OCI-LY7 (cell line): ENCODE measurements at regions not wholly inside any gene's neighbourhood (a gene's known extent, or its start where the extent isn't known, plus 50 kb on each side); places are given as distances from the start of the nearest gene placed in this dataset.

ENCODE experiments used
- BruUV-seq: library from RNA; stranded (reverse); fragments of 400-500 nt; replicated peaks from 2 replicates; lab custom pipeline; 2021; lab: Mats Ljungman, UMichigan
- CTCF ChIA-PET: fragments of 300-600 bp; sonication (Branson Sonifier 250); formaldehyde crosslinking; loops from one replicate; lab custom pipeline; 2022; ENCODE audit warnings: antibody characterized with exemption; ENCODE audit not compliant: unreplicated experiment; lab: Charles Lee
- POLR2A ChIA-PET: fragments of 300-600 bp; sonication (Branson Sonifier 250); formaldehyde crosslinking; loops from one replicate; lab custom pipeline; 2022; ENCODE audit warnings: antibody characterized with exemption; lab: Charles Lee
- DNase-seq: peaks from one replicate; pipeline ENCODE4 v3.0.0-alpha.2; 2015; ENCODE audit warnings: low spot score
- H2AFZ ChIP-seq: fragments of 200-600 bp; sonication (generic), shearing (Covaris generic); 2 replicates; pipeline ENCODE4 v1.6.1; 2014; ENCODE audit warnings: mild to moderate bottlenecking, antibody characterized with exemption, low read length, moderate library complexity
- H3K27ac ChIP-seq: fragments of 200-600 bp; sonication (generic); 2 replicates; pipeline ENCODE4 v1.5.1; 2014; ENCODE audit warnings: mixed run types, low read depth, mild to moderate bottlenecking, moderate library complexity, low read length, inconsistent platforms; ENCODE audit not compliant: poor library complexity, severe bottlenecking
- H3K36me3 ChIP-seq: fragments of 200-600 bp; sonication (generic); 2 replicates; pipeline ENCODE4 v1.6.1; 2014; ENCODE audit warnings: mild to moderate bottlenecking, antibody characterized with exemption, low read length, moderate library complexity, mixed read lengths; ENCODE audit not compliant: insufficient read depth
- H3K4me1 ChIP-seq: fragments of 200-600 bp; sonication (generic); 2 replicates; pipeline ENCODE4 v1.5.1; 2014; ENCODE audit warnings: mild to moderate bottlenecking, low read length; ENCODE audit not compliant: insufficient read depth, poor library complexity, severe bottlenecking
- H3K4me2 ChIP-seq: fragments of 200-600 bp; sonication (generic); 2 replicates; pipeline ENCODE4 v1.6.1; 2014; ENCODE audit warnings: mild to moderate bottlenecking, low read length
- H3K4me3 ChIP-seq: fragments of 200-600 bp; sonication (generic); 2 replicates; pipeline ENCODE4 v1.5.1; 2014; ENCODE audit warnings: mild to moderate bottlenecking, low read depth, low read length; ENCODE audit not compliant: poor library complexity, severe bottlenecking
- H3K79me2 ChIP-seq: fragments of 200-600 bp; sonication (generic); 2 replicates; pipeline ENCODE4 v1.6.1; 2016; ENCODE audit warnings: low read depth, mild to moderate bottlenecking, low read length, moderate library complexity, mixed read lengths; ENCODE audit not compliant: insufficient read depth
- H3K9me2 ChIP-seq: fragments of 200-600 bp; sonication (generic); 2 replicates; pipeline ENCODE4 v1.6.1; 2016; ENCODE audit warnings: mild to moderate bottlenecking, low read length, mixed read lengths; ENCODE audit not compliant: insufficient read depth
- H3K9me3 ChIP-seq: fragments of 200-600 bp; sonication (generic); 2 replicates; pipeline ENCODE4 v1.6.1; 2014; ENCODE audit warnings: mild to moderate bottlenecking, mixed run types, low read length, mixed read lengths
- H4K20me1 ChIP-seq: fragments of 200-600 bp; sonication (generic); 2 replicates; pipeline ENCODE4 v1.6.1; 2014; ENCODE audit warnings: mild to moderate bottlenecking, antibody characterized with exemption, low read length, moderate library complexity, mixed read lengths; ENCODE audit not compliant: insufficient read depth
- CTCF ChIP-seq: fragments of 200-600 bp; sonication (generic); conservative IDR thresholded peaks from 2 replicates; pipeline ENCODE4 v1.5.1; 2014; ENCODE audit warnings: mild to moderate bottlenecking, antibody characterized with exemption, low read length, moderate library complexity, mixed read lengths
- EZH2phosphoT487 ChIP-seq: fragments of 200-600 bp; sonication (generic); IDR thresholded peaks from 2 replicates; pipeline ENCODE4 v1.6.1; 2018; ENCODE audit warnings: low read depth, borderline replicate concordance, mild to moderate bottlenecking, mixed run types, antibody characterized with exemption, low read length, moderate library complexity, mixed read lengths
- intact Hi-C: fragments of 100-400 bp; cut with micrococcal nuclease; formaldehyde crosslinking; loops from one replicate; pipeline ENCODE4 v1.10.0; 2022; ENCODE audit not compliant: unreplicated experiment

- no peaks in the 10 kb centered on the region for H3K9me3 ChIP-seq
- H3K4me3 ChIP-seq = no peak overlapping the region
- H3K36me3 ChIP-seq = no peaks in the 10 kb centered on the region
- no peak overlapping the region for H3K4me2 ChIP-seq
- intact Hi-C loops = no loop called here
- H3K27ac ChIP-seq = no peak overlapping the region
- ChIA-PET POLR2A (interaction anchor here (0.6 kb wide), 1 partner anchor 524 kb away, joined by 3 read pairs; no protein-coding TSS in a partner anchor), CTCF (no interaction called here)
- no peaks in the 10 kb centered on the region for H4K20me1 ChIP-seq
- DNase-seq = no peak
- H3K9me2 ChIP-seq = no peaks in the 10 kb centered on the region
- no peak overlapping the region for H2AFZ ChIP-seq
- no TSS peak for BruUV-seq
- no peaks in the 10 kb centered on the region for H3K4me1 ChIP-seq
- no peak for TF ChIP-seq EZH2phosphoT487
- no peak for TF ChIP-seq CTCF
- no peaks in the 10 kb centered on the region for H3K79me2 ChIP-seq
Observed at GRCh38 chr10:35731828-35732227, 89.7 kb upstream of the FZD8 start.

- ChIA-PET POLR2A (interaction anchor here (0.5 to 0.7 kb wide), 3 partner anchors 162 to 595 kb away, joined by 3 to 5 read pairs (median 3); no protein-coding TSS in a partner anchor), CTCF (no interaction called here)
- H4K20me1 ChIP-seq = no peaks in the 10 kb centered on the region
- H3K9me2 ChIP-seq = no peaks in the 10 kb centered on the region
- H3K27ac ChIP-seq = no peak overlapping the region
- no peaks in the 10 kb centered on the region for H3K4me1 ChIP-seq
- no peak overlapping the region for H3K4me3 ChIP-seq
- H3K4me2 ChIP-seq = no peak overlapping the region
- DNase-seq = no peak
- BruUV-seq = no TSS peak
- intact Hi-C loops = no loop called here
- H3K79me2 ChIP-seq = no peaks in the 10 kb centered on the region
- H3K9me3 ChIP-seq = no peaks in the 10 kb centered on the region
- TF ChIP-seq EZH2phosphoT487 (no peak), CTCF (no peak)
- no peak overlapping the region for H2AFZ ChIP-seq
- no peaks in the 10 kb centered on the region for H3K36me3 ChIP-seq
Observed at GRCh38 chr10:35728341-35728740, 86.2 kb upstream of the FZD8 start.

GRCh38 chr10:35726846-35727245 is 84.8 kb upstream of the FZD8 start:
- DNase-seq = no peak
- Histone ChIP-seq H4K20me1 (no peaks in the 10 kb centered on the region), H3K9me2 (no peaks in the 10 kb centered on the region), H3K79me2 (no peaks in the 10 kb centered on the region), H3K4me1 (no peaks in the 10 kb centered on the region), H3K27ac (no peak overlapping the region), H3K4me3 (no peak overlapping the region), H2AFZ (no peak overlapping the region), H3K36me3 (no peaks in the 10 kb centered on the region), H3K4me2 (no peak overlapping the region), H3K9me3 (no peaks in the 10 kb centered on the region)
- no TSS peak for BruUV-seq
- ChIA-PET CTCF (no interaction called here), POLR2A (interaction anchor here (0.5 to 0.9 kb wide), 2 partner anchors 26 to 138 kb away, joined by 3 to 4 read pairs; no protein-coding TSS in a partner anchor)
- TF ChIP-seq CTCF (no peak), EZH2phosphoT487 (no peak)
- intact Hi-C loops = no loop called here
